SKM-1 treated with dmso at 0.1 percent for 144 hours (cell line): ENCODE measurements at regions not wholly inside any gene's neighbourhood (a gene's known extent, or its start where the extent isn't known, plus 50 kb on each side); places are given as distances from the start of the nearest gene placed in this dataset.

Source experiments
- DNase-seq: peaks from one replicate; lab custom pipeline; 2025; ENCODE audit not compliant: unreplicated experiment; lab: John Stamatoyannopoulos, UW

DNA sequence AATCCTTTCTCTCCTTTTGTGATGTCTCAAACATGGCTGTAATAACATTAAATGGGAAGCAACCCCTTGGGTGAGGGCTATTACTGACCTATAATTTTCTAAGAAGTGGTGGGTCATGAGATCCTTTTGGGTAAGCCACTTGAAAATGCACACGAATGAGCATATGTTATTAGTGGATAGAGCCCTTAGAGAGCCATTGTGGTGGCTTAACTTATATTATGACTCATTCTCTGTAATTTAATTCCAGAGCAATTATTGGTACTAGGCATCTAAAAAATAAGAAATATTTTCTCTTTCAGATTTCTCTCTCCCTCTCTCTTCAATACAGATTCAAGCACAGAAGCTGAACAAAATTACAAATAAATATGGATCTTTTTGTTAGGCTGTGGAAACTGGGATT, 1177.4 kb upstream of the PHF14 start:
- DNase-seq = no peak

DNA sequence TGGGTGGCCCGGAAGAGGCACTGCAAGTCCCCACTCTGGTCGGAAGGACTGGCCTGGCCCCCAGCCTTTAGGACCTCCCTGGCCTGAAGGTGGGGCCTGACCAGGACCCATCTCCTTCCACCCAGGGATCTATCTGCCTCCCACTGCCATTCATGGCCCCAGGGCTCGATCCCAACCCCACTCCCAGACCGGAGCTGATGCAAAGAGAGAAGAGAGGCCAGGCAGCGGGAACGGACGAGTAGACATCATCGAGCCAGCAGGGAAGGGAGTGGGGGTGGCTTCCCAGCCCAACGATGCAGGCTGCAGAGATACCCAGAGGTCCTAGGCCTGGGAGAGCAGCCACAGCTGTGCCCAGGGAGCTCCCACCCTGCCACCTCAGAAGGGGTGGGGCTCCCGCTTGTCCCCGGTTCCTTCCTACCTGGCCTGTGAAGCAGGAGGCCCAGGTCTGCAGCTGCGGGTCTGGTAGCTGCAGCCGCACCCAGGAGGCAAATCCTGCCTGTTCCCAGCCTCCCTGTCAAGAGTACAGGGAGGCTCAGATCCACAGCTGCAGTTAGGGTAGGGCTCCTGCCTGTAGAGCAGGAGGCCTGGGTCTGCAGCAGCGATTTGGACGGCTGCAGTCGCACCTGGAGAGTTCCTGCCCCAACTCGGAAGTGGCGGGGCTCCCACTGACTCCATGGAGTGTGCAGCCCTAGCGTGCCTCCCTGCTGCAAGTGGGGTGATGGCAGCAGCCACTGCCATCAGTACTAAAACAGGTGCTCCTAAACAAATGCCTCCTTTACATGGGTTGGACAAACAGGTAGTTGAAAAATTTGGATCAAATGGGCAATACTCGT, 1151.0 kb upstream of the PHF14 start:
- no peak for DNase-seq

DNA sequence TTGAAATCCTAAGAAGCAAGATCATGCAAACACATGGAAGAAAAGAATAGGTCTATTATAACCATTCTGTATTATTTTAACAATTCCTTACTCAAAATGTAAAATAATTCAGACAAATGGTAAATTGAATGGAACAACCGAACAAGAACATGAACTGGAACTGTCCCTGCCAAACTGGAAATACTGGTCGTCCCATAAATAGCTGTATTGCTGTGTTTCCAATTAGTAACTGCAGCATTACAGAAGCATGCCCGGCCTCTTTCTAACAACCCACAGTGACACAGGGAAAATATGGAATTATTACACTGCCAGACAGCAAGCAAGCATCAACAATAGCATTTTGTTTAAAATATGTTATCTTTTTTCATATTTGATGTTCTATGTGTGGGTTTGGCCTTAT, 1138.5 kb upstream of the PHF14 start:
- no peak for DNase-seq

DNA sequence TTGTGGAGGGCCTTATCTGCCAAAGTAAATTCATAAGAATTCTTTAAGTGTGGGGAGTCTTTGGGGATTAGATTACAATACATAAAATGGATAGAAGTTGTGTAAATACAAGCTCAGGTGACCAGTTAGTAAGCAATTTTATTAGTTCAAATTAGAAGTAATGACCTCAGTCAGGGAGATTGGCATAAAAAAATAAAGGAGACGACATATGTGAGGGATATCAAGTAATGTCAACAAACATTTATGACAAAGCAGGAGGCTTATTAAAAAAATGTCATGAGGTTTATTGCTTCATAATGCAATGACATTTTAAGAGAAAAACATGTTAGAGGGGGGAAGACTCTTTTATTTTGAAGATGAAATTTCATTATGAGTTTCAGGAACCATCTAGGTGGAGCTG, 1137.0 kb upstream of the PHF14 start:
- no peak for DNase-seq

DNA sequence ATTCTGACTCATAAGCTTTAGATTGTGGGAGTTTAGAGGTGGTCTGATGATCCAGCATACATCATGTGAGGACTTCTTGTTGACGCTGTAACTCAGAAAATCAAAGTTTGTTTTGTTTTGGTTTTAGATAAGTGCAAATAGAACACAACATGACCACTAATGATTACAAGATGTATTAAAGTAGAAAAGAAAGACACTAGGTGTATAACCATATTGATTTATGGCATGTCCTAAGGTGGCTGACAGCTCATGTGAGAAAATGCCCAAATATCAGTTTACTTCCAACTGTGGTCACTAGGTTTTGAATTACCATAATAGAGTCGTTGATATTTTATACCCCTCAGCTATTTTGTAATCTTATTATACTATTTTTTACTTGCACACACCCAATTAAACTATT, 1131.4 kb upstream of the PHF14 start:
- no peak for DNase-seq

DNA sequence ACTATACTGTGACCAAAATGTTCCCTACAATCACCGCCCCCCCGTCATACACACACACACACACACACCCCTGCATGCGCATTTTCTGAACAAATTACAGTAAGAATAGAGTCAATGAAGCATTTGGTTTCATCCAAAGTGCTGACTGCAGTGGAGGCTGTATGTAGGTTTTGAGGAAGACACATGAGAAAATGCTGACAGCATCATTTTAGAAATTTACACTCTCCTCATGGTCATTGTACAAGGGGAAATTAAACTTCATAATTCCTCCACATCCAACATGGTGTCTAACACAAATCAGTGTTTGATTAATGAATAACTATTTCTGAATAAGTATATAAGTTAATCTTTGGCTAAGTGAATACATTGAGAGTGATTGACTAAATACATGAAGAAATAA, 1126.8 kb upstream of the PHF14 start:
- no peak for DNase-seq

DNA sequence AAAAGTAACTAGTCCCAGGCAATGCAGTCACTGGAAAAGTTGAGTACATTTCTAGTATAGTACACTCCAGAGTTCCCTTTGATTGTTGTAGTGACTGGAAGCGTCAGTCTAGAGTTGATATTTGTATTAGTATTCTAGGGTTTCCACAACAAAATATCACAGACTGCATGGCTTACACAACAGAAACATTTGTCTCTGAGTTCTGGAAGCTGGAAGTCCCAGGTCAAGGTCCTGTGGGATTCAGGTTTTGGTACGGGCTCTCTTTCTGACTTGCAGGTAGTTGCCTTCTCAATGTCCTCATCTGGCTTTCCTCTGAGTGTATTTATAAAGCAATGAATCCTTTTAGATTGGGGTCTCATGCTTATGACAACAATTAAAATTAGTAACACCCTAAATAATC, 1119.1 kb upstream of the PHF14 start:
- no peak for DNase-seq

DNA sequence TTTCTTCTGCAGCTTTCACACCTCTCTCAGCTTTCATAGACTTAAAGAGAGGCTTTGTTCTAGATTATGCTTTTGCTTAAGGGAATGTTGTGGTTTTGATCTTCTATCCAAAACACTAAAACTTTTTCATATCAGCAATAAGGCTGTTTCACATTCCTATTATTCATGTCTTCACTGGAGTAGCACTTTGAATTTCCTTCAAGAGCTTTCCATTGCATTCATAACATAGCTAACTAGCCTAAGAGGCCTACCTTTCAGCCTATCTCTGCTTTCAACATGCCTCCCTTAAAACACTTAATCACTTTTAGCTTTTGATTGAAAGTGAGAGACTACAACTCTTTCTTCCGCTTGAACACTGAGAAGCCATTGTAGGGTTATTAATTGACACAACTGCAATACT, 1117.0 kb upstream of the PHF14 start:
- DNase-seq = no peak

DNA sequence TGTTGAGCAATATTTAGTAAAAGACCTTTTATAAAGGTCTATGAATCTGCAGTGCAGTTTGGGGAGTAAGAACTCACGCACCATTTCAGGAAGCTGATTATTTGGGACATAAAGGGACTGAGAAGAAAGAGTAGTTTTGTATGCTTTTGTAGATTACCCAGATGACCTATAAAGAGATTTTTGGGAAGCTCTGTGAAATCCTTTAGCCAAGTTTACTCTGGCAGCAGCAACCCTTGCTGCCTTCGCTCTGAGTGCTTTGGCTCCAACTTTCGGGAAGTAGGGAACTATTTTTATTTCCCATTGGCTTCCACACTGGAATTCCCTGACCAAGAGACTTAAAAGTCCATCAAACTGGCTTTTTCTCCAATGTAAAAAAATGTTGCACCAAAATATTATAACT, 1110.1 kb upstream of the PHF14 start:
- DNase-seq = no peak

DNA sequence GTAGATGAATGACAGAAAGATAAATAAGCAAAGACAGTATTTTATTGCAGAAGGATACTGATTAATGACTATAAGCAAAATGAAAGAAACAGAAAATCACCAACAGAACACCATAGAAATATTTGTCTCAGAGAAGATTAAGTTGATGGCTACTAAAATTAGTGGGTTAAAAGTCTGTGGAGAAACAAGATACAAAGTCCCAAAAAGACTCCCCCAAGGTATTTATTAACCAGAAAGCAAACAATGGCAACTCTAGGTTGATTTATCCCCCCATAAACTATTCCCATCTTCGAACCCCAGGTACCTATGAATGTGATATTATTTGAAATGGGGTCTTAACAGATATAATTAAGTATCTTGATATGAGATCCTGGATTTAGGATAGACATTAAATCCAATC, 1104.5 kb upstream of the PHF14 start:
- no peak for DNase-seq

DNA sequence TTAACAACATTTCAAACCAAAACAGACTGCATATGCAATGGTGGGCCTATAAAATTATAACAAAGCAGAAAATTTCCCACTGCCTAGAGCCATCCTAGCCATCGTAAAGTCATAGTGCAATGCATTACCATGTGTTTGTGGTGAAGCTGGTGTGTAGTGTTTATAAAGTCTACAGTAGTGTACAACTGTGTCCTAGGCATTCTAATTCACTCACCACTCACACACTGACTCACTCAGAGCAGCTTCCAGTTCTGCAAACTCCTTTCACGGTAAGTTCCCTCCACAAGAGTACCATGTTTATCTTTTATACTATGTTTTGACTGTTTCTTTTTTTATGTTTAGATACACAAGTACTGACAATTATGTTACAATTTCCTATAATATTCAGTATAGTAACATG, 1104.1 kb upstream of the PHF14 start:
- DNase-seq = no peak

DNA sequence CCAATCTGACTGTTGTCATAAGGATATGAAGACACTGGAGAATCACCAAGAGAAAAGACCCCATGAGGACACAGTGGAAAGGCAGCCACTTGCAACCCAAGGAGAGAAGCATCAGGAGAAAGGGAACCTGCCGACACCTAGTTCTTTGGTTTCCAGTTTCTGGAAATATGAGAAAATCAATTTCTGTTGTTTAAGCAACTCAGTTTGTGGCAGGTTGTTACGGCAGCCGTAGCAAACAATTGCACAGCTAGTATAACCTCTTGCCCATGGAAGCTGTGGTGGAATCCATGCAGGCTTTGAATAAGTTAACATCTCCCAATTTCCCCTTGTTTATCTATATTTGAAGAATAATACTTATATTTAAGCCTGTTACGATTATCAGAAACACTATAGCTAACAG, 1103.0 kb upstream of the PHF14 start:
- no peak for DNase-seq

DNA sequence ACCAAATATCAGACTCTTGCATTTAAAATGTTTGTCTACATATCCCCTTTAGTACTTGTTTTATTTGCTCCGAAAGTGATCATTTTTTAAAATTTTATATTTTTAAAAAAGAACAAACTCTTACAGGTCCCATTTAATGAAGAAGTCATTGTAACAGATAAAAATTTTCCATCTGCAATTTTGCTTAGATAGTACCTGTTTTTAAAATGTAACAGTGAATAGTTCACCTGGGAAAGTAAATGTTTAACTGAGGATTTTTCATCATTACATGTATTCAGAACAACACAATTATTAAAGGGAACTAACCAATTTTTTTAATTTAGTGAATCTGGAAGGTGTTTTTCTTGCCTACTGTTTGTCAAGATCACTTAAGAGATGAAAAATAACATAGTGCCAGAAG, 1099.5 kb upstream of the PHF14 start:
- no peak for DNase-seq

DNA sequence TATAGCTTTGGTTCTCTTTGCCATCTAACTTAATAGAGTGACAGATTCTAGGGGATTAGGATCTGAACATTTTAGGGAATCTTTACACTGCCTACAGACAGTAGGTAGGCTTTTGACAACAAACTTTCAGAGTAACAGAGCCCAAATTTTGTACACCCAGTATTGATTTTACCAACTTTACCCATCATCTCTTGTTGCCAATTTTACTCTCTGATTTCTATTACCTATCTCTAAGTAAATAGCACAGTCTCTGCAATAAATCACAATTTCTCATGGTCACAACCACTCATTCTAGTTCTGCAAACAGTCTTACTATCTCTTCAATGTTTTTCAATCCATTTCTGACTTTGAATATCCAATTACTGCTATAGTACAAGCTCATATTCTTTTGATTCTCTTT, 1097.6 kb upstream of the PHF14 start:
- no peak for DNase-seq

DNA sequence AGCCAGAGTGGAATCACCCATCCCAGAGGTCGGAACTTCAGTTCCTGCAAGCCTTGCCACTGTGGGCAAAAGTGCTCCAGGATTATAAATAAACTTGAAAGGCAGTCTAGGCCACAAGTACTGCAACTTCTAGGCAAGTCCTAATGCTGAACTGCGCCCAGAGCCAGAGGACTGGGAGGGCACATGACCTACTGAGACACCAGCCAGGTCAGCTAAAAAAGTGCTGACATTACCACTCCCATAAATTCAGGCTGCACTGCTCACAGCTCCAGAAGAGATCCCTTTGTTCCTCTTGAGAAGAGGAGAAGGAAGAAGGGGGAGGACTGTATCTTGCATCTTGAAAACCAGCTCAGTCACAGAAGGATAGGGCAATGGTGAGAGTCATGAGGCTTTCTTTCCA, 1084.1 kb upstream of the PHF14 start:
- no peak for DNase-seq

DNA sequence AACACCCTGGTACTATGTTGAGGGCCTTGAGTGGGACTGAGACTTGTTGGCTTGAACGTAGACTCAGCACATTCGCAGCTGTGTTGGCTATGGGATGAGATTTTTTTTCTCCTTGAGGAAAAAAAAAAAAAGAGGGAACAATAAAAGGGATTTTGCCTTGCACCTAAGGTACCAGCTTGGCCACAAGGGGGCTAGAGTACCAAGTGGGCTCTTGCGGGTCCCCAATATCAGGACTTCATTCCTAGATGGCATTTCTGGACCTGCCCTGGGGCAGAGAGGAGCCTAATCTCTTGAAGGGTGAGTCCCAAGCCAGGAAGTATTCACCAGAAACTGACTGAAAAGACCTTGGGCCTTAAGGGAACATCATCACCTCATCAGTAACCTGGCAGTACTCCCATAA, 1083.6 kb upstream of the PHF14 start:
- DNase-seq = no peak

DNA sequence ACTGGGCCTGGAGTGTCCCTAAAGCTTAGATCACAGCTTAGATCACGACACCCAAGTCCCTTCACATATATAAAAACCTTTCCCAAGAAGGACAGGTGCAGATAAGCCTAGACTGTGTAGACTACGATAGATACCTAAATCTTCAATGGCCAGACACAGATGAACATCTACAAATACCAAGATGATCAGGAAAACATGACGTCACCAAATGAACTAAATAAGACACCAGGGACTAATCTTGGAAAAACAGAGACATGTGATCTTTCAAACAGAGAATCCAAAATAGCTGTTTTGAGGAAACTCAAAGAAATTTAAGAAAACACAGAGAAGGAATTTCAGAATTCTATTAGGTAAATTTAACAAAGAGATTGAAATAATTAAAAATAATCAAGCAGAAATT, 1082.6 kb upstream of the PHF14 start:
- no peak for DNase-seq

DNA sequence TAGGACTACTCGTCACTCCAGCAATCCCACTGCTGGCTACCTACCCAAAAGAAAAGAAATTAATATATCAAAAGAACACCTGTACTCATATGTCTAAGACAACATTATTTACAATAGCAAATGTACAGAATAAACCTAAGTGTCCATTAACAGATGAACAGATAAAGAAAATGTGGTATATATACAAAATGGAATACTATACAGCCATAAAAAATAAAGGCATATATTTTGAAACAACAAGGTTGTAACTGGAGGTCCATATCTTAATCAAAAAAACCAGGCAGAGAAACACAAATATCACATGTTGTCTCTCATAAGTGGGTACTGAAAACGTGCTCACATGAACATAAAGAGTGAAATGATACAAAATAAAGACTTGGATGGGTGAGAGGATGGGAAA, 1073.3 kb upstream of the PHF14 start:
- DNase-seq = no peak

DNA sequence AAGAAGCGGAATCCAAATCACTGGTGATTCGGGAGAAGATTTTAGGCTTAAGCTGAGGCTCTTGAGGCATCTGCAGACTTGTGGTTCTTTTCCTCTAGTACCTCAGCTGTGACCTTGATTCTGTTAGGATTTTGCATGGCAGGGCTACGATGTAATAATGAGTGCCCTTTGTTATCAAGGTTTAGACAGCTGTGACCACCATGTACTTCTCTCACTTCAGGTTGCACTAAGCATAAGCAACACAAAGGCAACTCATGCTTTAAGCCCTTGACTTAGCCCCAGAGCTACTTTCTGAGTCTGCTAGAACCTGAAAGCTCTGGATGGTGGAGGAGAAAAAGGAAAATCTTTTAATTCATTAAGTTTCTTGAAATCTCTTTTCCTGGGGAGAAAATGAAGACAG, 1052.3 kb upstream of the PHF14 start:
- DNase-seq = no peak

DNA sequence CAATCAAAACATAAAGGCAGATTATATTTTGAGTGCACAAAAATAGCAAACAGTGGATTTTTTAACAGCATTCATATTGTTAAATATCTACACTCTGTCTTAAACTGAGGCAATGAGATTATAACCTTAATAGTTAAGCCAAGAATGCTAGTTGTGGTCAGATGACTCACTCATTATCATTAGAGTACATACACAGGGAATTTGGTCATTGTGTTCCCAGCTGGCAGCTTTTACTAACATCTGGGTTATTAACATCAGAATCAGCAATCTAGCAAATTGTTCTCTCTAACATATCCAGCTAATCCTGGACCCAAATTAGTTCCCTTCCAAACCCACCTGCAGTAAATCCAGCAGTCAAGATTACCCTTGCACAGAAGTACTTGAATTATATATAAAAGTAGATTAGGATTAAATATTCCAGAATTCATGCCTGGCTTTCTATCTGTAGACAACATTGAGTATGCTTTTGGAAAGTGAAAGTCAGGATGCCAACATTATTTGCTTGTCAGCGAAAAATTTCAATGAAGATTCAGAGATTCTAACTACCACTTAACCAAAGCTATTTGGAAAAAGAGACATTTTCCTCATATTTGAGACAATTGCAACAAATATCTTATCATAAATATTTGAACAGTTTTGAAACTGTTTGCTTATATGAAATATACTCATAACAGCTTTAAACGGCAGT, 1035.6 kb upstream of the PHF14 start:
- no peak for DNase-seq

DNA sequence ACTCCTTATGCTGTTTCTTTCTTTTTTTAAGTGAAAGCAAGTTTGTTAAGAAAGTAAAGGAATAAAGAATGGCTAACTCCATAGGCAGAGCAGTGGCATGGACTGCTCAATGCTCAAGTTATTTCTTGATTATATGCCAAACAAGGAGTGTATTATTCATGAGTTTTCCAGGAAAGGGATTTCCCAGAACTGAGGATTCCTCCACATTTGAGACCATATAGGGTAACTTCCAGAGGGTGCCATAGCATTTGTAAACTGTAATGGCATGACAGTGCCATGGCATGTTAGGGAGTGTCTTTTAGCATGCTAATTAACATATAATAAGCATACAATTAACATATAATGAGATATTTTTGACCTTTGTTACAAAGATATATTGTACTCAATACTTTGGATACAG, 1034.5 kb upstream of the PHF14 start:
- DNase-seq = no peak

DNA sequence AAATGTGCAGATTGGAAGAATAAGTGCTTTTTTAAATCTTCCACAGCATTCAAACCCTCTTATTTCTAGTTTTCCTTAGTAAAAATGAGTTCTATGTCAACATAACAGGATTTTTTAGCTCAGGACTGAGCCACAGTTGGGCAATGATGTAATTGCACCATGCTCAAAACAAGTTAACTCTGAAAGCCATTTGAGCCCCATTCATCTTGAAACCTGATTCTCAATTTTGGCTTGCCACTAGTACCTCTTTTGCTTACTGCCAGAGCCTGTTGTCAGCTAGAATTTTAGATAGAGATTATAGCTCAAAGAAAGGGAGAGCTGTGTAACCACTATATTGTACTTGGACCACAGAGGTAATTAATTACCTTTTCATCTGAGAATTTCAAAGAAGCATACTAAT, 1028.5 kb upstream of the PHF14 start:
- no peak for DNase-seq

DNA sequence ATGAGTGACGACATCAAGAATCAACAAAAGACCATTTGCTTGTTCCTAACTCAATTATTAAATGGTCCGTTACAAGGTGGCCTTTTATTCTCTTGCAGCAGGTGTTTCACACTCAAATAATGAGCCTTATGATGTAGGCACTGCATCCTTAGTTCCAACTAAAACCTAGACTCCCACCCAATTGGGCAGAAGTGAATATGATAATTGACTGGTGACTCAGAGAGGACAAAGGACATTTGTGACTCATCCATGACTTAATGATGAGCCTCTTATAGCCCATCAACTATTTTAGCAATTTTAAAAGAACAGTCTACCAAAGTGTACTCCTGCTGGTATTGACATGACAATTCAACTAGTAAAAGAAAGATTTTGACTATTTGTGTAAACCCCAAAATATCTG, 1027.8 kb upstream of the PHF14 start:
- no peak for DNase-seq
